H1 (cell line): ENCODE measurements at regions not wholly inside any gene's neighbourhood (a gene's known extent, or its start where the extent isn't known, plus 50 kb on each side); places are given as distances from the start of the nearest gene placed in this dataset.

Experiments used
- CTCF ChIA-PET: fragments of 300-600 bp; sonication (Branson Sonifier 250); formaldehyde crosslinking; loops from one replicate; lab custom pipeline; 2021; ENCODE audit not compliant: partially characterized antibody; lab: Charles Lee
- POLR2A ChIA-PET: fragments of 300-600 bp; sonication (Branson Sonifier 250); formaldehyde crosslinking; loops from one replicate; lab custom pipeline; 2021; ENCODE audit warnings: inconsistent platforms; ENCODE audit not compliant: partially characterized antibody; lab: Charles Lee
- DNase-seq, 2 experiments: peaks; one replicate each; pipeline versions ENCODE4 v3.0.0 to v3.0.0-alpha.2; 2010 to 2022; ENCODE audit warnings: low spot score in 2 of 2, low read depth in 1 of 2, mixed read lengths in 1 of 2
- FAIRE-seq: peaks from 2 replicates; lab custom pipeline; 2011; peaks lifted over from hg19 to GRCh38; lab: Jason Lieb, UNC
- H2AFZ ChIP-seq: 2 replicates; pipeline ENCODE4 v1.8.1; 2012; ENCODE audit warnings: low read length, inconsistent platforms
- H2AK5ac ChIP-seq: 2 replicates; pipeline ENCODE4 v1.6.1; 2013; ENCODE audit warnings: low read depth, low read length
- H2BK120ac ChIP-seq: replicated peaks from 2 replicates; pipeline ENCODE3; 2013; ENCODE audit warnings: low read depth, low read length, inconsistent platforms
- H2BK12ac ChIP-seq: 2 replicates; pipeline ENCODE4 v1.6.1; 2013; ENCODE audit warnings: low read depth, low read length
- H2BK15ac ChIP-seq: 2 replicates; pipeline ENCODE4 v1.6.1; 2013; ENCODE audit warnings: low read length
- H2BK20ac ChIP-seq: 2 replicates; pipeline ENCODE4 v1.6.1; 2013; ENCODE audit warnings: low read length
- H2BK5ac ChIP-seq: 2 replicates; pipeline ENCODE4 v1.6.1; 2013; ENCODE audit warnings: low read depth, low read length
- H3K14ac ChIP-seq: 2 replicates; pipeline ENCODE4 v1.6.1; 2013; ENCODE audit warnings: inconsistent platforms; ENCODE audit not compliant: insufficient read length
- H3K18ac ChIP-seq: 2 replicates; pipeline ENCODE4 v1.6.1; 2013; ENCODE audit warnings: low read length; ENCODE audit errors: extremely low read depth
- H3K23ac ChIP-seq: 2 replicates; pipeline ENCODE4 v1.6.1; 2013; ENCODE audit warnings: inconsistent platforms; ENCODE audit not compliant: insufficient read length
- H3K23me2 ChIP-seq: 2 replicates; pipeline ENCODE4 v1.6.1; 2013; ENCODE audit warnings: low read depth, low read length
- H3K27ac ChIP-seq: 2 replicates; pipeline ENCODE4 v1.6.1; 2011; ENCODE audit warnings: low read depth, low read length, inconsistent platforms
- H3K27me3 ChIP-seq, 4 experiments: replicated peaks in 1 of 4; 1 replicate in 1 of 4; 2 replicates in 3 of 4; pipeline versions ENCODE4 v1.6.1 to v1.8.1; 2011 to 2013; ENCODE audit warnings: low read length in 3 of 4, mild to moderate bottlenecking in 3 of 4, inconsistent platforms in 2 of 4, mixed read lengths in 2 of 4, moderate library complexity in 1 of 4; ENCODE audit not compliant: control insufficient read depth in 3 of 4, insufficient read depth in 3 of 4; ENCODE audit errors: extremely low read depth in 1 of 4
- H3K36me3 ChIP-seq, 4 experiments: 2 replicates each; pipeline versions ENCODE4 v1.6.1 to v1.8.1; 2011 to 2013; ENCODE audit warnings: mild to moderate bottlenecking in 4 of 4, low read length in 3 of 4, moderate library complexity in 2 of 4, control low read depth in 1 of 4, inconsistent platforms in 1 of 4; ENCODE audit not compliant: insufficient read depth in 4 of 4, control insufficient read depth in 2 of 4
- H3K4ac ChIP-seq: replicated peaks from 2 replicates; pipeline ENCODE3; 2013; ENCODE audit warnings: low read length, low read depth, mixed read lengths, inconsistent platforms; ENCODE audit not compliant: insufficient read length
- H3K4me1 ChIP-seq, 4 experiments: replicated peaks in 1 of 4; 1 replicate in 1 of 4; 2 replicates in 3 of 4; pipeline versions ENCODE4 v1.6.1 to v1.8.1; 2011 to 2013; ENCODE audit warnings: low read length in 3 of 4, inconsistent platforms in 2 of 4, mixed read lengths in 1 of 4; ENCODE audit not compliant: insufficient read depth in 4 of 4, control insufficient read depth in 3 of 4
- H3K4me2 ChIP-seq, 2 experiments: 2 replicates each; pipeline versions ENCODE4 v1.6.1 to v1.8.1; 2011 to 2013; ENCODE audit warnings: low read depth in 2 of 2, low read length in 2 of 2, control low read depth in 1 of 2, inconsistent platforms in 1 of 2, mild to moderate bottlenecking in 1 of 2; ENCODE audit not compliant: insufficient read depth in 1 of 2
- H3K4me3 ChIP-seq, 4 experiments: fragments of 200-600, 300-600 bp in 1 of 4; sonication (generic), shearing (Covaris generic), sonication (Bioruptor Twin) in 1 of 4; 2 replicates each; pipeline versions ENCODE4 v1.5.1 to v1.8.1; 2011 to 2016; ENCODE audit warnings: low read length in 4 of 4, low read depth in 3 of 4, control low read depth in 2 of 4, inconsistent platforms in 2 of 4, mild to moderate bottlenecking in 2 of 4, mixed read lengths in 1 of 4, moderate library complexity in 1 of 4; ENCODE audit not compliant: insufficient read depth in 2 of 4; ENCODE audit errors: extremely low read depth in 1 of 4
- H3K56ac ChIP-seq: replicated peaks from 2 replicates; pipeline ENCODE3; 2013; ENCODE audit warnings: low read depth, mild to moderate bottlenecking, mixed read lengths, low read length, inconsistent platforms; ENCODE audit not compliant: insufficient read length
- H3K79me1 ChIP-seq: 2 replicates; pipeline ENCODE4 v1.6.1; 2013; ENCODE audit warnings: low read depth, low read length, control low read depth
- H3K79me2 ChIP-seq, 2 experiments: 2 replicates each; pipeline versions ENCODE4 v1.6.1 to v1.8.1; 2012 to 2013; ENCODE audit warnings: low read length in 2 of 2, mild to moderate bottlenecking in 2 of 2, inconsistent platforms in 1 of 2; ENCODE audit not compliant: insufficient read depth in 2 of 2, control insufficient read depth in 1 of 2
- H3K9ac ChIP-seq, 4 experiments: replicated peaks in 1 of 4; 1 replicate in 1 of 4; 2 replicates in 3 of 4; pipeline versions ENCODE4 v1.6.1 to v1.8.1; 2011 to 2013; ENCODE audit warnings: low read depth in 3 of 4, low read length in 3 of 4, control low read depth in 2 of 4, mild to moderate bottlenecking in 2 of 4, moderate library complexity in 2 of 4, inconsistent platforms in 1 of 4; ENCODE audit errors: extremely low read depth in 1 of 4
- H3K9me3 ChIP-seq, 2 experiments: 2 replicates each; pipeline versions ENCODE4 v1.6.1 to v1.8.1; 2012 to 2013; ENCODE audit warnings: mild to moderate bottlenecking in 2 of 2, moderate library complexity in 2 of 2, control low read depth in 1 of 2, inconsistent platforms in 1 of 2, low read depth in 1 of 2, low read length in 1 of 2, mixed read lengths in 1 of 2; ENCODE audit not compliant: insufficient read depth in 2 of 2
- H4K20me1 ChIP-seq, 2 experiments: replicated peaks in 1 of 2; 2 replicates each; pipeline versions ENCODE3 to v1.8.1; 2011 to 2013; ENCODE audit warnings: inconsistent platforms in 2 of 2, low read length in 2 of 2, mild to moderate bottlenecking in 1 of 2; ENCODE audit not compliant: insufficient read depth in 2 of 2, control insufficient read depth in 1 of 2
- H4K5ac ChIP-seq: 2 replicates; pipeline ENCODE4 v1.6.1; 2013; ENCODE audit warnings: low read length, low read depth, mixed read lengths, inconsistent platforms; ENCODE audit not compliant: insufficient read length
- H4K8ac ChIP-seq: 2 replicates; pipeline ENCODE4 v1.8.0; 2013; ENCODE audit warnings: mild to moderate bottlenecking, moderate library complexity, low read length, inconsistent platforms; ENCODE audit not compliant: insufficient read depth; ENCODE audit errors: extremely low read depth
- H4K91ac ChIP-seq: replicated peaks from 2 replicates; pipeline ENCODE3; 2013; ENCODE audit warnings: low read length, mixed read lengths, inconsistent platforms; ENCODE audit not compliant: insufficient read length
- ASH2L ChIP-seq: fragments of 200-600, 300-600 bp; sonication (generic); IDR thresholded peaks from one replicate; pipeline ENCODE4 v1.7.1; 2017; ENCODE audit warnings: low read length
- ATF3 ChIP-seq: IDR thresholded peaks from 2 replicates; pipeline ENCODE4 v1.6.1; 2011; ENCODE audit warnings: low read depth, mild to moderate bottlenecking, low read length; ENCODE audit not compliant: insufficient read depth
- BRCA1 ChIP-seq: IDR thresholded peaks from 2 replicates; pipeline ENCODE4 v1.6.1; 2012; ENCODE audit warnings: low read depth, low read length, improper control_type of control experiment
- EGR1 ChIP-seq: IDR thresholded peaks from 2 replicates; pipeline ENCODE4 v1.6.1; 2011; ENCODE audit warnings: low read depth, low read length, borderline replicate concordance
- JUN ChIP-seq: IDR thresholded peaks from 2 replicates; pipeline ENCODE4 v1.6.1; 2011; ENCODE audit warnings: low read depth, mild to moderate bottlenecking, improper control_type of control experiment, low read length
- KDM5A ChIP-seq: fragments of 200-600 bp; IDR thresholded peaks from 2 replicates; pipeline ENCODE4 v1.7.1; 2012; ENCODE audit warnings: mild to moderate bottlenecking, low read length, inconsistent platforms, mixed read lengths
- MAFK ChIP-seq: IDR thresholded peaks from 2 replicates; pipeline ENCODE4 v1.6.1; 2012; ENCODE audit warnings: low read depth, mild to moderate bottlenecking, improper control_type of control experiment, low read length
- SP1 ChIP-seq: IDR thresholded peaks from 2 replicates; pipeline ENCODE4 v1.6.1; 2011; ENCODE audit warnings: low read depth, low read length
- SP2 ChIP-seq: IDR thresholded peaks from 2 replicates; pipeline ENCODE4 v1.6.1; 2012; ENCODE audit warnings: mild to moderate bottlenecking, low read length, inconsistent platforms
- SUZ12 ChIP-seq: fragments of 200-600 bp; sonication (generic); IDR thresholded peaks from 2 replicates; pipeline ENCODE4 v1.6.1; 2012; ENCODE audit warnings: mild to moderate bottlenecking, inconsistent platforms, low read length, moderate library complexity, mixed read lengths
- TAF7 ChIP-seq: optimal IDR thresholded peaks from 2 replicates; pipeline ENCODE3; 2011; ENCODE audit warnings: low read depth, mild to moderate bottlenecking, inconsistent platforms, low read length, moderate library complexity, borderline replicate concordance
- TBP ChIP-seq: IDR thresholded peaks from 2 replicates; pipeline ENCODE4 v1.6.1; 2011; ENCODE audit warnings: low read depth, low read length, improper control_type of control experiment
- YY1 ChIP-seq: IDR thresholded peaks from 2 replicates; pipeline ENCODE4 v1.6.1; 2011; ENCODE audit warnings: low read depth, mild to moderate bottlenecking, low read length
- WGBS, 2 experiments: shearing (Covaris generic) in 1 of 2; methylation state at CpG; one replicate each; pipeline versions ENCODE4 v1.1.6 to v1.1.7; 2013 to 2015; ENCODE audit warnings: low lambda C conversion rate in 2 of 2, mixed read lengths in 2 of 2, inconsistent platforms in 1 of 2, low coverage in 1 of 2, missing lambda C conversion rate in 1 of 2; ENCODE audit not compliant: insufficient replicate concordance in 2 of 2, insufficient coverage in 1 of 2, insufficient read length in 1 of 2; ENCODE audit errors: extremely low coverage in 1 of 2, missing lambda C conversion rate in 1 of 2; 5-methylcytosine and 5-hydroxymethylcytosine counted together

DNA sequence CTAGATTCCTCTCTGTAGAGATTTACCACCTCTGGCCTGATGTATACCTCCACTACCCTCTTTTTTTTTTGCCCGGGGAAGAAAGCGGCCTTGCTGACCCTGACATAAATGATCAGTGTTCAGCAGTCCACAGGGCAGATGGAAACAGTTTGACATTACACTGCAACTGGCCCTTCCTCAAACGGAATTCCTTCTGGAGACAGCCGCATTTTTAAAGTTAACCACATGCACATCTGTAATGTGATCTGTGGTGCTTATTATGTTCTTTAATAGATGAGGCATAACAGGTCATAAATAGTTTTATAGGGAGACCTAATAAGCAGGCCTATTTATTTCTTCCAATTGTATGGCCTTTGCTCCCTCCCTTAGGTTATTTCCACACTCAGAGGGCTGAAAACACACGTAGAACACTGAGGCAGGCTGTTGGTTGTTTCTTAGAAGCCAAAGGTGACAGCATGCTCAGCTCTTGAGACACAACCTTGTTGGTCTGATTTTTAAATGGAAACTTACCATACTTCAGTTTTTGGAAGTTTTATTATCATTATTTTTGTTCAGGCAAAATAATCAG lies 84.0 kb upstream of the APC start:
- Histone ChIP-seq H3K14ac (no peak overlapping the region), H3K36me3 (no peaks in the 10 kb centered on the region), H3K79me1 (no peaks in the 10 kb centered on the region), H3K9me3 (no peaks in the 10 kb centered on the region), H4K8ac (no peak overlapping the region), H4K91ac (no peak overlapping the region), H2BK15ac (no peak overlapping the region), H3K23me2 (peaks cover 1% of the 10 kb centered on the region; the same call in 1 of the 2 replicates), H2BK120ac (no peak overlapping the region), H2AFZ (no peak overlapping the region), H3K18ac (no peak overlapping the region), H4K5ac (no peak overlapping the region), H3K79me2 (no peaks in the 10 kb centered on the region), H3K56ac (no peak overlapping the region), H2BK5ac (no peak overlapping the region), H3K9ac (no peak overlapping the region), H3K4ac (no peak overlapping the region), H3K4me1 (no peaks in the 10 kb centered on the region), H3K4me3 (no peak overlapping the region), H3K27me3 (no peaks in the 10 kb centered on the region), H2BK20ac (no peak overlapping the region), H2AK5ac (no peak overlapping the region), H3K4me2 (no peak overlapping the region), H3K27ac (no peak overlapping the region), H2BK12ac (no peak overlapping the region), H3K23ac (no peak overlapping the region), H4K20me1 (no peaks in the 10 kb centered on the region)
- WGBS, 2 experiments: 86% methylated on average over 5 of the region's 5 CpGs; no CpG with 5 or more reads in 1 of the 2 experiments
- CTCF ChIA-PET: interaction anchor here (0.6 to 1.8 kb wide), 3 partner anchors 18 to 240 kb away, joined by 3 to 5 read pairs (median 4); no protein-coding TSS in a partner anchor
- DNase-seq (no peak), FAIRE-seq (no peak)
- POLR2A ChIA-PET: no interaction called here
- TF ChIP-seq YY1: no peak
- TF ChIP-seq TAF7: no peak
- TF ChIP-seq SUZ12: no peak
- TF ChIP-seq ATF3: no peak
- TF ChIP-seq SP2: no peak
- TF ChIP-seq KDM5A: no peak
- TF ChIP-seq ASH2L: no peak
- no peak for TF ChIP-seq JUN
- no peak for TF ChIP-seq TBP
- TF ChIP-seq SP1: no peak
- no peak for TF ChIP-seq MAFK
- TF ChIP-seq BRCA1: no peak
- no peak for TF ChIP-seq EGR1
